IPS DF 6.9 (cell line): ENCODE measurements at regions not wholly inside any gene's neighbourhood (a gene's known extent, or its start where the extent isn't known, plus 50 kb on each side); places are given as distances from the start of the nearest gene placed in this dataset.

Experiments used
- DNase-seq: peaks from one replicate; pipeline ENCODE4 v3.0.0-alpha.2; 2013; ENCODE audit warnings: low read depth, low spot score
- H3K27ac ChIP-seq: one replicate; pipeline ENCODE4 v1.5.1; 2013; ENCODE audit warnings: low read length, control low read depth
- H3K27me3 ChIP-seq: 2 replicates; pipeline ENCODE4 v1.6.1; 2013; ENCODE audit warnings: mild to moderate bottlenecking, low read length; ENCODE audit not compliant: control insufficient read depth, insufficient read depth
- H3K36me3 ChIP-seq: 2 replicates; pipeline ENCODE4 v1.6.1; 2013; ENCODE audit warnings: low read length; ENCODE audit not compliant: control insufficient read depth, insufficient read depth
- H3K4me1 ChIP-seq: 2 replicates; pipeline ENCODE4 v1.6.1; 2013; ENCODE audit warnings: low read length; ENCODE audit not compliant: control insufficient read depth, insufficient read depth
- H3K4me3 ChIP-seq: 2 replicates; pipeline ENCODE4 v1.5.1; 2013; ENCODE audit warnings: mild to moderate bottlenecking, low read length
- H3K9me3 ChIP-seq: 2 replicates; pipeline ENCODE4 v1.6.1; 2013; ENCODE audit warnings: low read length, inconsistent platforms; ENCODE audit not compliant: control insufficient read depth, insufficient read depth
- WGBS: extraction: QIAGEN DNeasy Blood & Tissue Kit; methylation state at CpG from one replicate; pipeline ENCODE4 v1.1.7; 2013; ENCODE audit warnings: mixed read lengths, missing lambda C conversion rate; ENCODE audit not compliant: insufficient read length, insufficient coverage; 5-methylcytosine and 5-hydroxymethylcytosine counted together

DNA sequence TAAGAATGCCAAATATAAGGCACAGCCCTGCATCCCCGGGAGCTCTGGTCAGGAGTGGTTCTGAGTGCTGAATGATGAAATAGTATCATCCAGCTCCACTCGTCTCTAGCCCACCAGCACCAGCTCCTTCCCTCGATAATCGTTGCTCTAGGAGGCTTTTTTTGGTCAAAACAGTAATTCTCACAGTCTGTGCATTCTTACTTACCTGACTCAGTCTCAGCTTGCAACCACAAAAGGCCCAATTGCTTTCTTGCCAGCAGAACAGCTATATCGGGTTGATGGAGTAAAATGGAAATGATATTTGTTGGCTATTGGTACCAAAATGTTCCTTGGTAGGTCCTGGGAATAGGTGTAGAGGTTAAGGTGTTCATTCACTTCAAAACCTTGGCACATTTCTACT lies 94.8 kb downstream of the BMP4 start:
- no CpG with 5 or more reads among the region's 5 CpGs for WGBS

DNA sequence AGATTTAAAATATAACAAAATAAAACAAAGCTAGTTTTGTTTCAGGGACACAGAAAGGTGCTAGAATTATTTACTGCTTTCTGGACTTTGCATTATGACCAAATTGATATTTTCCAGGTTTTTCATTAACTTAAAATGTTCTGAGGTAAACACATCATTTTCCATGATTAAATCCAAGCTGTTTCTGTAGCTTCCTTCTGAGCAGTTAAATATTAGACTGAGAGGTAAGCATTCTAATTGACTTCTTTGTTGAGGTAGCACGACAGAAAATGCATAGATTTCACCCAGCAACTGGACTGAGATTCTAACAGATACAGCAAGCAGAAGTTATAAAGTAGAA lies 98.3 kb downstream of the BMP4 start:
- H3K27ac ChIP-seq: no peak overlapping the region
- no peaks in the 10 kb centered on the region for H3K27me3 ChIP-seq
- H3K4me1 ChIP-seq: no peaks in the 10 kb centered on the region
- no peak overlapping the region for H3K4me3 ChIP-seq
- WGBS: no CpG with 5 or more reads among the region's 1 CpG
- no peaks in the 10 kb centered on the region for H3K9me3 ChIP-seq
- no peaks in the 10 kb centered on the region for H3K36me3 ChIP-seq
- DNase-seq: no peak

More for the DNA sequence above, 94.8 kb downstream of the BMP4 start:
- Histone ChIP-seq H3K4me3 (no peak overlapping the region), H3K27me3 (no peaks in the 10 kb centered on the region), H3K36me3 (no peaks in the 10 kb centered on the region), H3K27ac (no peak overlapping the region), H3K4me1 (no peaks in the 10 kb centered on the region), H3K9me3 (no peaks in the 10 kb centered on the region)
- DNase-seq: no peak

DNA sequence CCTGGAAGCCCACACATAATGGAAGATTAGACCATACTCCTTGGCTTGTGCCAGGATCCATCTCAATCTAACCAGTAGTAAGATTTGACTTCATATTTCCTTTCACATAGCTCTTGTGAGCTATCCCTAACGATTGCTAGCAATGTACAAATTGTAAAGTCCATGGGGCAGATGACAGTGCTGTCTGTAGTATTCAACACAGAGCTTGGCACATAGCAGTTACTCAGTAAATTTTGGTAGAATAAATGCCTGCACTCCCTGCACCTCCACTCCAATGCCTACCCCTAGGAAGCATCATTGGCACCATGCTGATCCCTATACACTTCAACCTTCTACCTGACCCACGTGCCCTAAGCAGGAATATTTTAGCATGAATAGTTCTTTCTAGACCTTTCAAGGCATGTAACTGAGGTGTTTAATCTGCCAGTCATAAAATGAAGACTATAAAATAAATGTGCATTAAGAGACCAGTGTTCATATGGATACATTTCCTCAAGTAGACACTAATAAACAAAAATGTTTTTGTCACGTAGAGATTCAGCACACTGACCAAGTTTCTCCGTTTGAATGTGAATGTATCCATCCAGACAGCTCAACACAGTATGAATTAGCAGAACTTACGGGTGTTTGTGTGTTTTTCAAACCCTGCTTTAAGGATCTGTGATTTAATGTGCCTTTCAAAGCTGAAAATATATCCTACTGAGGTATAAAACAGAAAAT lies 98.8 kb downstream of the BMP4 start:
- no peak overlapping the region for H3K4me3 ChIP-seq
- H3K36me3 ChIP-seq: no peaks in the 10 kb centered on the region
- no peak for DNase-seq
- no CpG with 5 or more reads among the region's 5 CpGs for WGBS
- H3K9me3 ChIP-seq: no peaks in the 10 kb centered on the region
- no peaks in the 10 kb centered on the region for H3K4me1 ChIP-seq
- no peak overlapping the region for H3K27ac ChIP-seq
- H3K27me3 ChIP-seq: no peaks in the 10 kb centered on the region

DNA sequence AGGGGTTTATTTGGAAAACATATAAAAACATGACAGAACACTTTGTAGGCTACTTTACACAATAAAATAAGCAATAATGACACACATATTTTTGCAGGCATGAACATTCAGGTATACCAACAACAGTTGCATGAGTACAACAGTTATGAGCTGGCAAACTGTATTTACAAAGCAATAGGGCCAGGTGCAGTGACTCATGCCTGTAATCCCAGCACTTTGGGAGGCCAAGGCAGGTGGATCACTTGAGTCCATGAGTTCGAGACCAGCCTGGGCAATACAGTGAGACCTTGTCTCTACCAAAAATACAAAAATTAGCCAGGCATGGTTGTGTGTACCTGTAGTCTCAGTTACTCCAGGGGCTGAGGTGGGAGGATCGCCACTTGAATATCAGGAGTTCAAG lies 101.1 kb downstream of the BMP4 start:
- H3K27ac ChIP-seq: no peak overlapping the region
- no CpG with 5 or more reads among the region's 2 CpGs for WGBS
- no peak for DNase-seq
- H3K4me3 ChIP-seq: no peak overlapping the region
- no peaks in the 10 kb centered on the region for H3K9me3 ChIP-seq
- H3K4me1 ChIP-seq: peaks cover 1% of the 10 kb centered on the region; the same call in 1 of the 2 replicates
- H3K27me3 ChIP-seq: no peaks in the 10 kb centered on the region
- no peaks in the 10 kb centered on the region for H3K36me3 ChIP-seq

DNA sequence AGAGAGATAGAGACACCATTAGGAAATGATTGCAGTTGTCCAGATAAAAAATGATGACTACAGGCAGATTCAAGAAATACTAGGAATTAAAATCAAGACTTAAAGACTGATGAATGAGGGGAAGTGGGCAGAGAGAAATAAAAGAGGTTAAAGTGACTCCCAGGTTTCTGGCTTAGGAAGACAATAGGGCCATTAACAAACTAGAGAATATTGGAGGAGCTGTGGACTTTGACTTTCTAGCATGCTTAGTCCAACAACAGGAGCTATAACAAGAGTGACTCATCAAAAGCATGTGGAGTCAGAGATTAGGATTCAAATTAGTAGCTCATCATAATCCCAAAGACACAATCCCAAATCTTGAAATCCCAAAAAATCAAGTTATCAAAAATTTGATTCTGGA lies 101.5 kb downstream of the BMP4 start:
- DNase-seq: no peak
- H3K4me3 ChIP-seq: no peak overlapping the region
- no peak overlapping the region for H3K27ac ChIP-seq
- no peaks in the 10 kb centered on the region for H3K36me3 ChIP-seq
- H3K27me3 ChIP-seq: no peaks in the 10 kb centered on the region
- no peaks in the 10 kb centered on the region for H3K9me3 ChIP-seq
- H3K4me1 ChIP-seq: peaks cover 1% of the 10 kb centered on the region; the same call in 1 of the 2 replicates

DNA sequence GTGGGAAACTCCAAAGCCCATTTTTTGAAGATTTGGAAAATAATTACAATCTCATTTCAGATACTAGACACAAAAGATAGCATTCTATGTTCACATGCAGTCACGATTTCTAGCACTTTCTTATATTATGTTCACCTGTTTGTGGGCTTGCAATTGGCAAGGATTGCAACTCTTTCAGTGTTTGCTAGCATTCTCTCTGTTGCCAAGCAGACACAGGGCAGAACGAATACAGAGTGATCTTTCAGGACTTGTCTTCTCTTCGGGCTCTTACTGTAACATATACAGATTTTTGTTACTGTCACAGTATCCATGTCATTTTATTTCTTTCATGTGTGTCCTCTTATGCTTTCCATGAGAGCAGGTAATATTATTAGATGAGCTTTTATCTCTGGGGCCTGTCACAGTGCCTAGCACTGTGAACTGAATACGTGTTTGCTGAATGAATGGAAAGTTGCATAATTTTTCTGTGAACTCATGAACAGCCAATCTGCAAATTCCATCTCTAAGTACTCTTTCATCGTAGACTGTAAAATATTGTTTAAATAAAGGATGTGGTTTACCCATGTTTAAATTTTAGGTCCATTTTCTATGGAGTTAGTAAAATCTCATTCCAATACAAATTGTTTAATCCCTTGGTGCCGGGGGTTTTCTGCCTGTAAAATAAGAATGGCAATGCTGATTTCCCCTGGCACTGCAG lies 105.1 kb downstream of the BMP4 start:
- Histone ChIP-seq H3K27me3 (no peaks in the 10 kb centered on the region), H3K9me3 (no peaks in the 10 kb centered on the region), H3K4me3 (no peak overlapping the region), H3K36me3 (no peaks in the 10 kb centered on the region), H3K4me1 (peaks cover 1% of the 10 kb centered on the region; the same call in 1 of the 2 replicates), H3K27ac (no peak overlapping the region)
- no CpG with 5 or more reads among the region's 6 CpGs for WGBS
- DNase-seq: no peak

DNA sequence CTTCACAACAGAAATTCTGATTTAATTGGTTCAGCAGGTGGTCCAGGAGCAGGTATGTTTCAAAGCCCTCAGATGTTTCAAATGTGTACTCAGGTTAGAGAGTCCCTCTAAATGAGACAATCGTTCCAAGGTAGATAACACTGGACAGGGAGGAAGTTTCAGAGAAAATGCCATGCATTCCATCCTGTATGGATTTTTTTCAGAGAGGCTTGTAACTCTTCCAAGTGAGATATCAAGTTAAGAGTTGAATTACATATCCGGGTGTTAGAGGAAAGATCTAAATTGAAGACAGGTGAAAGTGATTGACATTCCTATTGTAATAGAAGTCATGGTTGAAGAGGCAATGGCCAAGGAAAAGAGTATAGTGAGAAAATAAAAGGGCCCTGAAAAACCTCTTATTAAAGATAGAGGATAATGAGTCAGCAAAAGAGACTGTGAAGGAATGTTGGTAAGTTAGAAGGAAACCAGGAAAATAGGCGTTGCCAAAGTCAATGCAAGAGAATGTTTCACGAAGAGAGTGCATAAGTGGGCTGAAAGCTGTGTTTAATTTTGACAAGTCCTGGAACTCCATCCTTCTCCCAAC lies 105.8 kb downstream of the BMP4 start:
- Histone ChIP-seq H3K27ac (no peak overlapping the region), H3K27me3 (no peaks in the 10 kb centered on the region), H3K4me3 (no peak overlapping the region), H3K9me3 (no peaks in the 10 kb centered on the region), H3K4me1 (peaks cover 1% of the 10 kb centered on the region; the same call in 1 of the 2 replicates), H3K36me3 (no peaks in the 10 kb centered on the region)
- WGBS: no CpG with 5 or more reads among the region's 4 CpGs
- DNase-seq: no peak

DNA sequence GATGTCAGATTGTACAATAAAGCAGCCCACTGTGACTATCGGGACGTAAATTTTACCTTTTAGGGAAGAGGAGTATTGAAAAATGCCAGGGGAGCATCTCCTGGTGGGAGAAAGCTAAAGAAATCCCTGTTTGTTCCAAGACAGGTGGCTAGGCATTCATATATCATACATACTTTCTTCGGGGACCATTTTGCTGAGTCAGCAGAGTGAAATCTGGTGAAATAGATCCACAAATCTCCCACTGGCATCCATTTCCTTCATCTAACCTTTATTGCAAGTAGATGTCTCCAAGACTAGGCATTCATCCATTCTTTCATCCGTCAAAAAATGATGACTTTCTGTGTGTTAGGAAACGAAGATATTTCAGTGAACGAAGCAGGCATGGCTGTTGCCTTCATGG lies 107.1 kb downstream of the BMP4 start:
- WGBS: no CpG with 5 or more reads among the region's 6 CpGs

DNA sequence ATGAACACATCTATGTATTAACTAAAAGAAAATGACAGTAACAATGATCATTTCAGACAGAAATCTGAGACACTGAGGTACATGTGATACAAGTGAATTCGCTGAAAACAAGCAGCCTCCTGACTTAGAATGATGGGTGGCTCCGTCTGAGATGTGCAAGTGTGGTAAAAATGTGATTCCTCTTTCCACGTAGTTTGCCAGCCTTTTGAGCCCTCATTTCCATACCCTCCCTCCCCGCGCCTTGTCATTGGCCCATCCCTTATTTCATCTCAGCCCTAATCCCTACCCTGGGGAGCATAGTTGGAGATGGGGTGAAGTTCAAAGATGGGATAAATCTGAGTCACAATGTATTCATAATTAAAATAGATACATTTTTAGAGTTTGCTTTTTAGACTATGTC lies 107.8 kb downstream of the BMP4 start:
- Histone ChIP-seq H3K27me3 (no peaks in the 10 kb centered on the region), H3K27ac (no peak overlapping the region), H3K4me3 (no peak overlapping the region), H3K4me1 (peaks cover 1% of the 10 kb centered on the region; the same call in 1 of the 2 replicates), H3K36me3 (no peaks in the 10 kb centered on the region), H3K9me3 (no peaks in the 10 kb centered on the region)
- no peak for DNase-seq
- WGBS: no CpG with 5 or more reads among the region's 5 CpGs

More for the DNA sequence above, 107.1 kb downstream of the BMP4 start:
- H3K36me3 ChIP-seq: no peaks in the 10 kb centered on the region
- DNase-seq: no peak
- peaks cover 1% of the 10 kb centered on the region; the same call in 1 of the 2 replicates for H3K4me1 ChIP-seq
- no peak overlapping the region for H3K27ac ChIP-seq
- H3K4me3 ChIP-seq: no peak overlapping the region
- no peaks in the 10 kb centered on the region for H3K9me3 ChIP-seq
- no peaks in the 10 kb centered on the region for H3K27me3 ChIP-seq

DNA sequence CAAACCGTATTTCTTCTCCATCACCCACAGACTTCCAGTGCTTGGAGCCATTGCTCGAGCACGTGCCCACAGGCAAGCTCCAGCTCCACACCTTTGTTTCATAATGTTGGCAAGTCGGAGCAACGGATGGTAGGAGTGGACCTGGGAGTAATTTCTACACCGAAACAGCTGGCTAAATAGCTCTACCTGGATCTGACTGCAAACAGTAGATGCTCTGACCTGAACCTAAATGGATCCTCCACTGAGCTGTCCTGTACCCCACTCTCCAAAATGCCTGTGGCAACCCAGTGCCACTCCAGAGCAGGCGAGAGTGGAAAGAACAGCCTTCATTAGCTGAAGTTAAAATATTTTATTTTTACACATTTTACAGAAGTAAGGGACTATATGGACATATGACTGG lies 108.7 kb downstream of the BMP4 start:
- DNase-seq: no peak
- H3K4me1 ChIP-seq: peaks cover 1% of the 10 kb centered on the region; the same call in 1 of the 2 replicates
- no peaks in the 10 kb centered on the region for H3K27me3 ChIP-seq
- H3K27ac ChIP-seq: no peak overlapping the region
- H3K36me3 ChIP-seq: no peaks in the 10 kb centered on the region
- H3K9me3 ChIP-seq: no peaks in the 10 kb centered on the region
- no CpG with 5 or more reads among the region's 7 CpGs for WGBS
- no peak overlapping the region for H3K4me3 ChIP-seq
